ENCODE measurements at regions not wholly inside any gene's neighbourhood (a gene's known extent, or its start where the extent isn't known, plus 50 kb on each side); places are given as distances from the start of the nearest gene placed in this dataset.
A peak's percentile ranks its signal among the peaks of the same experiment; 100 is the strongest.

GRCh38 chr4:74627504-74627903, 166.8 kb downstream of the BTC start:
- Histone ChIP-seq H3K27ac (no peak overlapping the region), H3K27me3 (ENCODE audit: low read depth) (no peaks in the 10 kb centered on the region), H3K4me3 (no peak overlapping the region), H3K9me3 (no peaks in the 10 kb centered on the region), H3K36me3 (no peaks in the 10 kb centered on the region), H3K4me1 (peaks cover 18% of the 10 kb centered on the region)
- no peak for TF ChIP-seq CTCF (IDR thresholded peaks at IDR 0.05)
- ATAC-seq (no peak), DNase-seq (no peak)
- intact Hi-C loops (cut with DNase I): no loop called here

GRCh38 chr4:74628852-74629620, 165.3 kb downstream of the BTC start:
- H3K9me3 ChIP-seq: no peaks in the 10 kb centered on the region
- H3K4me1 ChIP-seq: peaks cover 16% of the 10 kb centered on the region
- TF ChIP-seq CTCF (IDR thresholded peaks at IDR 0.05): no peak
- intact Hi-C loops (cut with DNase I): no loop called here
- H3K27ac ChIP-seq: no peak overlapping the region
- no peak for DNase-seq
- no peaks in the 10 kb centered on the region for H3K36me3 ChIP-seq
- H3K4me3 ChIP-seq: no peak overlapping the region
- ATAC-seq: peak; percentile 47 to 64
- H3K27me3 ChIP-seq (ENCODE audit: low read depth): no peaks in the 10 kb centered on the region

- Histone ChIP-seq H3K4me1 (peaks cover 10% of the 10 kb centered on the region), H3K9me3 (no peaks in the 10 kb centered on the region)
- intact Hi-C loops (cut with DNase I): no loop called here
Measured at GRCh38 chr4:74630551-74630950, 163.8 kb downstream of the BTC start.

GRCh38 chr4:74631338-74631737, 163.0 kb downstream of the BTC start:
- DNase-seq (no peak), ATAC-seq (peak; percentile 32 to 39)
- H3K36me3 ChIP-seq: no peaks in the 10 kb centered on the region
- H3K27me3 ChIP-seq (ENCODE audit: low read depth): no peaks in the 10 kb centered on the region
- TF ChIP-seq CTCF (IDR thresholded peaks at IDR 0.05): no peak
- peaks cover 5% of the 10 kb centered on the region for H3K4me1 ChIP-seq
- no peak overlapping the region for H3K27ac ChIP-seq
- H3K9me3 ChIP-seq: no peaks in the 10 kb centered on the region
- H3K4me3 ChIP-seq: no peak overlapping the region
- intact Hi-C loops (cut with DNase I): no loop called here

More at GRCh38 chr4:74630551-74630950, 163.8 kb downstream of the BTC start:
- no peaks in the 10 kb centered on the region for H3K36me3 ChIP-seq
- H3K27ac ChIP-seq: no peak overlapping the region
- no peak for DNase-seq
- H3K27me3 ChIP-seq (ENCODE audit: low read depth): no peaks in the 10 kb centered on the region
- no peak for ATAC-seq
- no peak for TF ChIP-seq CTCF (IDR thresholded peaks at IDR 0.05)
- H3K4me3 ChIP-seq: no peak overlapping the region

GRCh38 chr4:74631988-74632387, 162.3 kb downstream of the BTC start:
- no peaks in the 10 kb centered on the region for H3K9me3 ChIP-seq
- ATAC-seq (no peak), DNase-seq (no peak)
- H3K27me3 ChIP-seq (ENCODE audit: low read depth): no peaks in the 10 kb centered on the region
- intact Hi-C loops (cut with DNase I): no loop called here
- TF ChIP-seq CTCF (IDR thresholded peaks at IDR 0.05): no peak
- H3K36me3 ChIP-seq: no peaks in the 10 kb centered on the region
- H3K4me1 ChIP-seq: peaks cover 5% of the 10 kb centered on the region
- no peak overlapping the region for H3K27ac ChIP-seq
- no peak overlapping the region for H3K4me3 ChIP-seq

Measured in lower lobe of right lung (tissue), 2 donors.